ELR (cell line): ENCODE measurements at regions not wholly inside any gene's neighbourhood (a gene's known extent, or its start where the extent isn't known, plus 50 kb on each side); places are given as distances from the start of the nearest gene placed in this dataset.
"Not testable (repeated sequence)": the region's sequence is repeated elsewhere in the genome, so short reads cannot be mapped to it uniquely, and the experiment has no call there.

Source experiments
- DNase-seq: peaks from one replicate; pipeline ENCODE4 v3.0.0-alpha.2; 2015; ENCODE audit warnings: low read depth

DNA sequence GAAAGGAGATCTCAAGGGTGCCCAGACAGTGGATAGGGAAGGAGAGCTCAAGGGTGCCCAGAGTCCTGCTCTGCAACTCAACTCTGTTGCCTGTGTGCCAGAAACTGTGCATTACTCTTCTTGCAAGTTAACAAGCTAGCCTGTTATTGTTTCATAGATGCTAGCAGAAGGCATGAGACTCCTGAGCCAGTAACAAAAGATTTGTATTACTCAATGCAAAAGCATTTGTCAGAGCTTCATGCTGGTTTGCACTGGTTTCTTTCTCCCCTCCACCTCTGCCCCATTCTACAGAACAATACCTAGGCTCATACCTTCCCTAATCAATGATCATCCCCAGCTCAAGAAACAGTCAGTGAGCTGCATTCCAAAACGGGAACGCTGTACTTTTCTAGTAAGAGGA, 124.5 kb upstream of the NEIL3 start:
- no peak for DNase-seq

GRCh38 chr4:177185579-177185978, 124.1 kb upstream of the NEIL3 start:
- DNase-seq, result no peak

DNA sequence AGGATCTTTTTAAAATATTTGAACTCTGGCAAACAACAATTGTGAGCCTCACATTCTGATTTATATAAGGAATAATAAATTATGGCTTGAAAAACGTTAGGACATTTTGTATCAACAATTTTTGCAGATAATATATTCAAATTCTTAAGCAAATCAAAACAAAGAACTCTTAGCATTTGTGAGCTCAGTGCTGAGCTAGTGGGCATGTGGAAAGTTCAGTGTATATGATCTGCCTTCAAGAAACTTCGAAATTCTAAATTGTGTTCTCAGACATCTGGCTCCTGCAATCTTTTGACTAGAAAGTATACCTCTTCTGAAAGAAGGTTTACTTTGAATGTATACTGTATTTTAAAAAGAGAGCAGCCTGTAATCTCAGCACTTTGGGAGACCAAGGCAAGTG, 122.3 kb upstream of the NEIL3 start:
- DNase-seq, result no peak

DNA sequence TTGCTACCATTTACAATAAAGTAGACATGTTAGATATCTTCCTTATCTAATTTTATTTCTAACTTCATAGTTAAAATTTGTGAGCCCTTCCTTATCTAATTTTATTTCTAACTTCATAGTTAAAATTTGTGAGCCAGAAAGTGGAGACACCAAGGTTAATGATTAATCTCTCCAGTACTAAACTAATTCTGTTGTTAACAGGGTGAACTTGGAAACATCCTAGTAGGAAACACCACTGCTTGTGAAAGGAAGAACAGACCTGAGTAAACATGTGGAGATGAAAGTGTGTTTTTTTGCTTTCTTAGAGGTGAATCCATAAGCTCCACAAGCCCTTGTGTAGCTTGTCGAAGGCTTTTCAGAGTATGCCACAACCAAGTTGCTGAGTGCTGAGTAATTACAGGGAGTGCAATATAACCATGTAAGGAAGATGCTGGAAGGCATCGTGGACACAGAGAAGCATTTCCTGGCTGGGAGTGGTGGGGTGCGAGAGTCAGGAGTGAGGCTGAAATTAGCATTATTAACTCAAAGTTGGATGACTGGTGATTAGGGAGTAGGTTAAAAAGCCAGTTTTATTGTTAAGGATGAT, 118.6 kb upstream of the NEIL3 start:
- no peak for DNase-seq

- no peak for DNase-seq
These were observed 118.1 kb upstream of the NEIL3 start for GRCh38 chr4:177191586-177191985.

- no peak for DNase-seq
These were observed 117.7 kb upstream of the NEIL3 start for GRCh38 chr4:177191991-177192390.

DNA sequence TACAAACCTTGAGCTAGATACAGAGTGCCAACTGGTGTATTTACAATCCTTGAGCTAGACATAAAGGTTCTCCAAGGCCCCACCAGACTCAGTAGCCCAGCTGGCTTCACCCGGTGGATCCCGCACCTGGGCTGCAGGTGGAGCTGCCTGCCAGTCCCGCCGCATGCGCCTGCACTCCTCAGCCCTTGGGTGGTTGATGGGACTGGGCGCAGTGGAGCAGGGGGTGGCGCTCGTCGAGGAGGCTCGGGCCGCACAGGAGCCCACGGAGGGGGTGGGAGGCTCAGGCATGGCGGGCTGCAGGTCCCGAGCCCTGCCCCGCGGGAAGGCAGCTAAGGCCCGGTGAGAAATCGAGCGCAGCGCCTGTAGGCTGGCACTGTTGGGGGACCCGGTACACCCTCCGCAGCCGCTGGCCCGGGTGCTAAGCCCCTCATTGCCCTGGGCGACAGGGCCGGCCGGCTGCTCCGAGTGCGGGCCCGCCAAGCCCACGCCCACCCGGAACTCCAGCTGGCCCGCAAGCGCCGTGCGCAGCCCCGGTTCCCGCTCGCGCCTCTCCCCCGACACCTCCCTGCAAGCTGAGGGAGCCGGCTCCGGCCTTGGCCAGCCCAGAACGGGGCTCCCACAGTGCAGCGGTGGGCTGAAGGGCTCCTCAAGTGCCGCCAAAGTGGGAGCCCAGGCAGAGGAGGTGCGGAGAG, 116.5 kb upstream of the NEIL3 start:
- not testable (repeated sequence) for DNase-seq

DNA sequence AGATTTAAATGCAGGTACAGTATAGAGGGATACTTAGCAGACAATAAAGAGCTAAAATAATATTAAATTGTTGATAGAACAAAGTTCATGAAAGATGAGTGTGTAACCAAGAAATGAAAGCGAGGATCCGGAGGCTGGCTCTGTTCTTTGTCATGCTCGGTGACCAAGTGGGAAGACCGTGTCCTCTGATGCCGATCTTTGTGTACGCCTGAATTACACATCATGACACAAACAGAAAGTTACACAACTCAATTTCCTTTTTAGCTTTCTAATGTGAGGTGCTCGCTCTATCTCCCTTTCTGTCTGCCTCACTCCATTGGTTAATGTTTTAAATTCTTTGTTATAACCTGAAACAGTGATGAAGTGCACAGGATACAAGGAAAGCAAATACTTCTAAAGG, 114.8 kb upstream of the NEIL3 start:
- DNase-seq, result no peak

DNA sequence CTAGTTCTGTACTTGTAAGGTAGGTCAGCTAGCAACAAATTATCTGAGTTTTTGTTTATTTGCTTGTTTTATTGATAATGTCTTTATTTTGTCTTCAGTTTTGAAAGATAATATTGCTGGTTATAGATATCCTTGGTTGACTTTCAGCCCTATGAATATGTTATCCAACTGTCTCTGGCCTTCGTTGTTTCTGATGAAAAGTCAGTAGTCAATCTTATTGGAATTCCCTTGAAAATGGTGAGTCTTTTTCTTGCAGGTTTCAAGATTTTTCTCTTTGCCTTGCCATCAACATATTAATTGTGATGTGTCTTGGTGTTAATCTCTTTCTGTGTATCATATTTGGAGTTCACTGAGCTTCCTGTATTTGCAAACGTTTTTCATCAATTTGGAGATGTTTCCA, 113.1 kb upstream of the NEIL3 start:
- no peak for DNase-seq

DNA sequence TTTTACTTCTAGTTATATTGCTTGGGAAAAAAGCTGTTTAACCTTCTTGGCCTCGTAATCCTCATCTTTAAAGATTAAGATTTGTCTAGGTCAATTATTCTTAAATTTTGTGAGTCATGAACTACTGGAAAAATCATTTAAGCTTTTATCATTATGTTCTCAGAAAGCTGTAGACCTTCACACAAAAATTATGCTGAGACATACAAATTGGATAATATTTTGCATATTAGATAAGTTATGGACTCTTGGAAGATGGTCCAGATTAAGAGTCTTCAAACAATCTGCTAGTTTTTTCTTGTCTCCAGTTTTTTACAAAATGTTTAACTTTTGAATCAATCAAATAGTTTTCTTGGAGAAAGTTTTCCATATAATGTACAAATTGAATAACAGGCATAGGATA, 108.1 kb upstream of the NEIL3 start:
- DNase-seq, result no peak

DNA sequence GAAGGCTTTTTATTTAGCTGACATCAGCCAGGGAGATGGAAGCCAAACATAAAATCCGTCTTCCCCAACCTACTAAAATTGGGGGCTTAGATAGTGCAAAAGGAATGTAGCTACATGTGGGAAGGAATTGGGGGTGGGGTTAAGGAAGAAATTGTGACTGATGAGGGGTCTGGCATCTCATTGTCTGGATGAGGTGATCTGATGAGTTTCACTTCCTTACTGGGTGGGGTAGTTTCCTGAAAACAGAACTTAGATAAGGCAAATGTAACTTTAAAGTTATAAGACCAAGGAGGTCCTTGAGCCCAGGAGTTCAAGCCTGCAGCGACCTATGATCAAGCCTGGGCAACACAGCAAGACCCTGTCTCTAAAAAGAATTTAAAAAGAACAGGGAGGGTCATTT, 105.5 kb upstream of the NEIL3 start:
- DNase-seq, result no peak

DNA sequence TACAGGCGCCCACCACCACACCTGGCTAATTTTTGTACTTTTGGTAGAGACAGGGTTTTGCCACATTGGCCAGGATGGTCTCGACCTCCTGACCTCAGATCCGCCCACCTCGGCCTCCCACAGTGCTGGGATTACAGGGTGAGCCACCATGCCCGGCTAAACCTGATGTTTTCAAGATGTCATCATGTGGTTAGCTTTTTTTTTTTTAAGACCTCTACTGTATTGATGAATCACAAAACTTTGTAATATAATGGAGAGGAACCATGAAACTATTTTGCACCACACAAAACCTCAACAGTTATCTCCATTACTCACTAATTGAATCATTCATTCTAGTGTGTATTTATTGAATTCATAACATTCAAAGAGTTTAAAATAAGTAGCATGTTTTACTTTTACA, 94.7 kb upstream of the NEIL3 start:
- DNase-seq, result peak; percentile 88

DNA sequence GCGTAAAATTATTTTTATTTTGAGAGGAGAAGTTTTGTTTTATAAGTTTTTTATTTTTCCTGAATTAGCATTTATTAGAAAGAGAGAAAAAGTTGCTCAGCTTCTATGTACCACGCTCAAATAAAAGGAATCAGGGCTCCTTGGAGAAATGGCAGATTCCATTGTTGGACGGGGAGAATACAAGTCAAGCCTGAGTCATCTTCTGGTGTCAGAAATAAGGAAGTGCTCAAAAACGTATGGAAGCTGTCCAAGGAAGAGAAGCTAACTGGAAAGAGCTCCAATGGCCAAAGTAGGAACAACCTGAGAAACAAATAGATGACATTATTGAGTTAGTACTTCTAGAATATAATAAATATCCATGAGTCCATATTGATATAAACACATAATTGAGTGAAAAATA, 89.3 kb upstream of the NEIL3 start:
- DNase-seq, result peak; percentile 64

GRCh38 chr4:177222781-177223180, 86.9 kb upstream of the NEIL3 start:
- DNase-seq, result no peak

DNA sequence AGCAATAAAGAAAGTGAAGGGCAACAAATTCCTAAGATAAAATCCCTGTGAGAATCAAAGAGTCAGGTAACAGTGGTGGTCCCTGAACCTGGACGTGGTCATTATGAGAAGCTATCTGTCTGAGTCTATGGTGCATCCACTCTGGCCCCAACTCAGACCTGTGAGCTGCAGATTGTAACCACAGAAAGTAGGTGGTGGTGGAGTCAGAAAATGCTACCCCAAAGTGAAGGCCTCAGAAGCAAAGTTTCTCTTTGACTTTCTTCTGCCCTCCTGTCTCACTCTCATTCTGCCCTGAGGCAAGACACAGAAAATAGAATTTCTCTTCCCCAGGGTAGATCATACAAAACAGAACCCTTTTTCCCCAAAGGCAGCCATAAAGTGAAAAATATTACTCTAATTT, 84.1 kb upstream of the NEIL3 start:
- no peak for DNase-seq

GRCh38 chr4:177227636-177228035, 82.0 kb upstream of the NEIL3 start:
- DNase-seq, result no peak

GRCh38 chr4:177228599-177228998, 81.1 kb upstream of the NEIL3 start:
- DNase-seq, result no peak

GRCh38 chr4:177229331-177229730, 80.3 kb upstream of the NEIL3 start:
- peak; percentile 30 for DNase-seq

- DNase-seq, result no peak
These were observed 77.2 kb upstream of the NEIL3 start for GRCh38 chr4:177232473-177232872.

GRCh38 chr4:177235026-177235425, 74.6 kb upstream of the NEIL3 start:
- peak; percentile 39 for DNase-seq

DNA sequence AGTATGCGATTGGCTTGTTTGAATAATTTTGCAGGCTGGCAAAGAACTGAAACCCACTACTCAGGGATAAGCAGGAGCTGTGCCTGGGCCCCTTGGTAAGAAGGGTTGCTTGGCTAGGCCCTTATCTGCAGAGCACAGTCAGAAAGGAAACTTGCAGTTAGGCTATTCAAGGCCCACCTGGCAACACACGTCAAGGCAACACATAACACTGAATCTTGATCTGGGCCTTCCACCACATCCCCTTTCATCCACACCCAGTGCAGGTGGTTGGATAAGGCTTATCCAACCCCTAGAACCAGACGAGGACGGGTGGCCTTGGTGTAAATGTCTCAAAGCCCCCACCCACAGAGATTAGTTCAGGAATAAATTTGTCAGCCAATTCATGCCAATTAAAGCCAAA, 72.8 kb upstream of the NEIL3 start:
- no peak for DNase-seq

GRCh38 chr4:177237291-177237690, 72.4 kb upstream of the NEIL3 start:
- DNase-seq, result no peak

DNA sequence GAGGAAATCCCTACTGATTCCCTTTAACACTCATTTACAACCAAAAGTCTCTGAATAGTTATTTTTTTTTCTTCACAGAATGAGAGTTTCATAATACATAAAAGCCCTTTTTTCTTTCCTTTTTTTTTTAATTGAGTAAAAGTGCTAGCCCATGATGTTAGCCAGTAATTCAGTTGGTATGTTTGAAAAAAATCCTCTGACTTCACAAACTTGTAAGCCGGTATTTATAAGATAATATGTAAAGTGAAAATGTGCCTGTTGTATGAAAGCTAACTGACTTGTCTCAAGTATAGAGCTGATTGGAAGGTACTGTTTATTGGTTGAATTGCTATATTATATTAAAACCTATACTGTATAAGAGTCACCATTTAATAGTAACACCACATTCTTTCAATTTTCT, 70.2 kb upstream of the NEIL3 start:
- no peak for DNase-seq

DNA sequence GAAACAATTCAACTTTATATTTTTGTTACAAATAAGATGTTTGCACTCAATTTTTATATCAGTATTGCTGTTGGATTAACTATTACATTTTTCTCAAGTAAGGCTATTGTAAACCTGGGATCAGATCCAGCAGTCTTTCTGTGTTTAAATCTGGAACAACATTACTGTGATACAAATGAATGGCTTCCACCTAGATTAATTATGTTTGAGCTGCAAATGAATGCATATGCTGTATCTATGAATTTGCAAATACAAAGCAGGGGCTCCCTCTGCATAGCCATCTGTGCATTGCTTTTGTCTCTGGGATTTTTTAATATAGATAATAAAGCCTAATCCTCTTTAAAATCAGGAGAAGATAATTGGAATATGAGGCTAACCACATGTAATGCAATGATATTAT, 69.8 kb upstream of the NEIL3 start:
- DNase-seq, result no peak
